PC-9 (cell line): ENCODE measurements at regions not wholly inside any gene's neighbourhood (a gene's known extent, or its start where the extent isn't known, plus 50 kb on each side); places are given as distances from the start of the nearest gene placed in this dataset.
A peak's percentile ranks its signal among the peaks of the same experiment; 100 is the strongest.
"Not testable (repeated sequence)": the region's sequence is repeated elsewhere in the genome, so short reads cannot be mapped to it uniquely, and the experiment has no call there.

Experiments used
- BruUV-seq: library from RNA; stranded (reverse); fragments of 400-500 nt; replicated peaks from 2 replicates; lab custom pipeline; 2021; lab: Mats Ljungman, UMichigan
- CTCF ChIA-PET: fragments of 300-600 bp; sonication (Branson Sonifier 250); formaldehyde crosslinking; loops from one replicate; lab custom pipeline; 2022; ENCODE audit warnings: antibody characterized with exemption; lab: Charles Lee
- POLR2A ChIA-PET: fragments of 300-600 bp; sonication (Branson Sonifier 250); formaldehyde crosslinking; loops from one replicate; lab custom pipeline; 2022; ENCODE audit warnings: antibody characterized with exemption; ENCODE audit not compliant: unreplicated experiment; lab: Charles Lee
- DNase-seq, 2 experiments: peaks; one replicate each; pipeline versions ENCODE4 v3.0.0 to v3.0.0-alpha.2; 2015 to 2022; ENCODE audit warnings: mixed read lengths in 1 of 2
- H2AFZ ChIP-seq: fragments of 200-600 bp; sonication (generic); 2 replicates; pipeline ENCODE4 v1.8.1; 2017; ENCODE audit warnings: antibody characterized with exemption
- H3F3A ChIP-seq: fragments of 200-600 bp; sonication (generic); 2 replicates; pipeline ENCODE4 v1.8.1; 2017; ENCODE audit warnings: antibody characterized with exemption, mild to moderate bottlenecking, low read depth; ENCODE audit not compliant: insufficient read depth
- H3K27ac ChIP-seq: fragments of 200-600 bp; sonication (generic); 2 replicates; pipeline ENCODE4 v1.6.1; 2016; ENCODE audit warnings: mixed run types
- H3K27me3 ChIP-seq: fragments of 200-600 bp; sonication (generic); 2 replicates; pipeline ENCODE4 v1.6.1; 2016; ENCODE audit warnings: low read depth, mixed run types; ENCODE audit not compliant: insufficient read depth
- H3K36me3 ChIP-seq: fragments of 200-600 bp; sonication (generic); 2 replicates; pipeline ENCODE4 v1.6.1; 2016; ENCODE audit warnings: low read depth, mixed run types
- H3K4me1 ChIP-seq: fragments of 200-600 bp; sonication (generic); replicated peaks from 2 replicates; pipeline ENCODE4 v1.6.1; 2016; ENCODE audit warnings: mixed run types; ENCODE audit not compliant: insufficient read depth
- H3K4me2 ChIP-seq: fragments of 200-600 bp; sonication (generic); 2 replicates; pipeline ENCODE4 v1.6.1; 2017; ENCODE audit warnings: mixed run types
- H3K4me3 ChIP-seq: fragments of 200-600 bp; sonication (generic); 2 replicates; pipeline ENCODE4 v1.6.1; 2016; ENCODE audit warnings: mixed run types
- H3K79me2 ChIP-seq: fragments of 200-600 bp; sonication (generic); 2 replicates; pipeline ENCODE4 v1.6.1; 2017; ENCODE audit warnings: low read depth, mixed run types
- H3K9me2 ChIP-seq: fragments of 200-600 bp; sonication (generic); 2 replicates; pipeline ENCODE4 v1.8.1; 2017; ENCODE audit warnings: mild to moderate bottlenecking; ENCODE audit not compliant: insufficient read depth
- H3K9me3 ChIP-seq: fragments of 200-600 bp; sonication (generic); 2 replicates; pipeline ENCODE4 v1.8.1; 2016; ENCODE audit warnings: low read depth; ENCODE audit not compliant: insufficient read depth
- H4K20me1 ChIP-seq: fragments of 200-600 bp; sonication (generic); 2 replicates; pipeline ENCODE4 v1.8.1; 2017; ENCODE audit not compliant: insufficient read depth
- EZH2 ChIP-seq: fragments of 200-600 bp; sonication (generic); IDR thresholded peaks from 2 replicates; pipeline ENCODE4 v1.8.0; 2017; ENCODE audit warnings: antibody characterized with exemption, low read depth
- intact Hi-C: fragments of 100-400 bp; cut with micrococcal nuclease; formaldehyde crosslinking; loops from one replicate; pipeline ENCODE4 v1.10.0; 2022; ENCODE audit not compliant: unreplicated experiment
- TF ChIP-seq, protein P1 (sequence below): fragments of 200-600 bp; sonication (generic); conservative IDR thresholded peaks from 2 replicates; pipeline ENCODE4 v1.6.1; 2017; ENCODE audit warnings: mixed run types, antibody characterized with exemption, mild to moderate bottlenecking, moderate library complexity

DNA sequence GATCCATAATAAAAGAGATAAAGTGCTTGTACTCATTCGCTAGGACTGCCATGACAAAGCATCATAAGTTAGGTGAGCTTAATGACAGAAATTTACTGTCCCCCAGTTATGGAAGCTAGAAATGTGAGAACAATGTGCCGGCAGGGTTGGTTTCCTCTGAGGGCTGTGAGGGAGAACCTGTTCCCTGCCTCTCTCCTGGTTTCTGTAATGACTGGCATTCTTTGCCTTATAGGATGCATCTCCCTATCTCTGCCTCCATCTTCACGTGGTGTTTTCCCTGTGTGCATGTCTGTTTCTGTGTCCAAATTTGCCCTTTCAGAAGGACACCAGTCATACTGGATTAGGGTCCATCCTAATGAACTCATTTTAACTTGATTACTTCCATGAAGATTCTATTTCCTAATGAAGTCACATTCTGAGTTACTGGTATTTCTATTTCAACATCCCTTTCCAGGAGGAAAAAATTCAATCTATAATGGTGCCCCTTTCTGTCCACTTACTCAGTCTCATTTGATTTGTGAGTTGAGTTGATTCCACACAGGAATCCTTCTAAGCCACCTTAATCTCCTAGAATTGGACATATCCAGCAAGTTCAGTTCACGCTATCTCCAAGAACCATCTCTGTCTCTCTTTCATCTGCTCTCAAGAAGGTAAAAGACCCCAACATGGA lies 71.2 kb upstream of the LIPC start:
- Histone ChIP-seq H3F3A (peaks cover 15% of the 10 kb centered on the region), H3K27ac (peak overlapping the region; percentile 64), H3K9me3 (no peaks in the 10 kb centered on the region), H3K9me2 (no peaks in the 10 kb centered on the region), H3K27me3 (no peaks in the 10 kb centered on the region), H3K4me2 (peak overlapping the region; percentile 45), H3K36me3 (no peaks in the 10 kb centered on the region), H3K79me2 (no peaks in the 10 kb centered on the region), H3K4me1 (peaks cover 31% of the 10 kb centered on the region), H2AFZ (no peak overlapping the region), H3K4me3 (no peak overlapping the region), H4K20me1 (no peaks in the 10 kb centered on the region)
- TF ChIP-seq EZH2, result no peak
- TF ChIP-seq, protein P1, sequence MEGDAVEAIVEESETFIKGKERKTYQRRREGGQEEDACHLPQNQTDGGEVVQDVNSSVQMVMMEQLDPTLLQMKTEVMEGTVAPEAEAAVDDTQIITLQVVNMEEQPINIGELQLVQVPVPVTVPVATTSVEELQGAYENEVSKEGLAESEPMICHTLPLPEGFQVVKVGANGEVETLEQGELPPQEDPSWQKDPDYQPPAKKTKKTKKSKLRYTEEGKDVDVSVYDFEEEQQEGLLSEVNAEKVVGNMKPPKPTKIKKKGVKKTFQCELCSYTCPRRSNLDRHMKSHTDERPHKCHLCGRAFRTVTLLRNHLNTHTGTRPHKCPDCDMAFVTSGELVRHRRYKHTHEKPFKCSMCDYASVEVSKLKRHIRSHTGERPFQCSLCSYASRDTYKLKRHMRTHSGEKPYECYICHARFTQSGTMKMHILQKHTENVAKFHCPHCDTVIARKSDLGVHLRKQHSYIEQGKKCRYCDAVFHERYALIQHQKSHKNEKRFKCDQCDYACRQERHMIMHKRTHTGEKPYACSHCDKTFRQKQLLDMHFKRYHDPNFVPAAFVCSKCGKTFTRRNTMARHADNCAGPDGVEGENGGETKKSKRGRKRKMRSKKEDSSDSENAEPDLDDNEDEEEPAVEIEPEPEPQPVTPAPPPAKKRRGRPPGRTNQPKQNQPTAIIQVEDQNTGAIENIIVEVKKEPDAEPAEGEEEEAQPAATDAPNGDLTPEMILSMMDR, result no peak
- intact Hi-C loops, result no loop called here
- DNase-seq, result no peak
- CTCF ChIA-PET, result no interaction called here
- POLR2A ChIA-PET, result no interaction called here
- no TSS peak for BruUV-seq

DNA sequence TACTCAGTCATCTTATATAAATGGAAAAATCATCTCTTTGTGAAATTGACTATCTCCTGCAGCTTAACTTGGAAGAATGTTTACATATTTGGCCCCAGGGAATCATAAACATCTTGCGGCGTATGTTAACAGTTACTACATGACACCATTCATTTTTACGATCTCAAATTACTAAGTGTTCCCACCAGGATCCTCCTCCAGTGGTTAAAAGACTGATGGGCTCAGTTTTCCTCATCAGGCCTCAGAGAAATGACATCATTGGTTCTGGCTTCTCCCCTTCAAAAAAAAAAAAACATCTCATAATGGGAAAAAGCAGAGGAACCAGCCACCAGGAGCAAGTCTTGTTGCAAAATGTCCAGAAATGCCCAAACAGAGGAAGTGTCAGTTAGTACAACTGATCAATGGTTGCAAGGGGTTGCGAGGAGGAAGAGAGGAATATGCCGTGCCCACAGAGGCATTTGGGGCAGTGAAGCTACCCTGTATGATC lies 70.5 kb upstream of the LIPC start:
- Histone ChIP-seq H3K9me2 (no peaks in the 10 kb centered on the region), H2AFZ (no peak overlapping the region), H4K20me1 (no peaks in the 10 kb centered on the region), H3K79me2 (no peaks in the 10 kb centered on the region), H3K36me3 (no peaks in the 10 kb centered on the region), H3F3A (peaks cover 15% of the 10 kb centered on the region), H3K4me3 (no peak overlapping the region), H3K27ac (peak overlapping the region; percentile 64), H3K4me1 (peaks cover 31% of the 10 kb centered on the region), H3K4me2 (peak overlapping the region; percentile 45), H3K9me3 (no peaks in the 10 kb centered on the region), H3K27me3 (no peaks in the 10 kb centered on the region)
- TF ChIP-seq, protein P1, result no peak
- no peak for TF ChIP-seq EZH2
- BruUV-seq, result no TSS peak
- intact Hi-C loops, result no loop called here
- peak in 1 of 2 experiments; percentile 87 for DNase-seq
- ChIA-PET CTCF (no interaction called here), POLR2A (no interaction called here)

DNA sequence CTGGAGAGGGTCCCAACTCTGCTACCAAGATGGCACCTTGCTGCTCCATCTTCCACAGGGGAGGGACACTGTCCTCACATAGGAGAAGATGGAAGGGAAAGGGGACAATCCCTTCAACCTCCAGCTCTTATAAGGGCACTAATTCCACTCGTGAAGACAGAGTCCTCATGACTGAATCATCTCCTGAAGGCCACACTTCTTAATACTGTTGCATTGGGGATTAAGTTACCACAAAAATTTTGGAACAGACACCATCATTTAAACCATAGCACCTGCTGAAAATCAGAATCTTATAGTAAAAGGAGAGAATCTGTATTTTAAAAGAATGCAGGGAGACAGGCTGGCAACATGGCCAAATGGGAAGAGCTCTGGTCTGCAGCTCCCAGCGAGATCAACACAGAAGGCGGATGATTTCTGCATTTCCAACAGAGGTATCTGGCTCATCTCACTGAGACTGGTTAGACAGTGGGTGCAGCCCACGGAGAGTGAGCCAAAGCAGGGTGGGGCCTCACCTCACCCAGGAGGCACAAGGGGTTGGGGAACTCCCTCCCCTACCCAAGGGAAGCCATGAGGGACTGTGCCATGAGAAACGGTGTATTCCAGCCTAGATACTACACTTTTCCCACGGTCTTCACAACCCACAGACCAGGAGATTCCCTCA lies 69.4 kb upstream of the LIPC start:
- TF ChIP-seq, protein P1, result no peak
- TF ChIP-seq EZH2, result no peak
- Histone ChIP-seq H3K4me2 (peak overlapping the region; percentile 45; the same call in 1 of the 2 replicates), H3K4me3 (no peak overlapping the region), H3K4me1 (peaks cover 31% of the 10 kb centered on the region), H3K9me3 (no peaks in the 10 kb centered on the region), H3K79me2 (no peaks in the 10 kb centered on the region), H3K27me3 (no peaks in the 10 kb centered on the region), H3K27ac (peak overlapping the region; percentile 64), H3K36me3 (no peaks in the 10 kb centered on the region), H2AFZ (no peak overlapping the region), H4K20me1 (no peaks in the 10 kb centered on the region), H3K9me2 (no peaks in the 10 kb centered on the region), H3F3A (peaks cover 15% of the 10 kb centered on the region)
- intact Hi-C loops, result no loop called here
- ChIA-PET CTCF (no interaction called here), POLR2A (no interaction called here)
- no TSS peak for BruUV-seq
- DNase-seq, result no peak

DNA sequence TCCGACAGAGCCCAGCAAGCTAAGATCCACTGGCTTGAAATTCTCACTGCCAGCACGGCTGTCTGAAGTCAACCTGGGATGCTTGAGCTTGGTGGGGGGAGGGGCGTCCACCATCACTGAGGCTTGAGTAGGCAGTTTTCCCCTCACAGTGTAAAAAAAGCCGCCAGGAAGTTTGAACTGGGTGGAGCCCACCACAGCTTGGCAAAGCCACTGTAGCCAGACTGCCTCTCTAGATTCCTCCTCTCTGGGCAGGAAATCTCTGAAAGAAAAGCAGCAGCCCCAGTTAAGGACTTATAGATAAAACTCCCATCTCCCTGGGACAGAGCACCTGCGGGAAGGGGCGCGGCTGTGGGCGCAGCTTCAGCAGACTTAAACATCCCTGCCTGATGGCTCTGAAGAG lies 68.7 kb upstream of the LIPC start:
- CTCF ChIA-PET, H4K20me1 ChIP-seq, H3K27ac ChIP-seq, H3K79me2 ChIP-seq, H3K27me3 ChIP-seq, BruUV-seq, H3K4me3 ChIP-seq, H3K36me3 ChIP-seq, intact Hi-C loops, H3K4me2 ChIP-seq, H2AFZ ChIP-seq, H3K9me2 ChIP-seq, DNase-seq, POLR2A ChIA-PET, H3K9me3 ChIP-seq: not testable (repeated sequence)
- H3K4me1 ChIP-seq, result peaks cover 31% of the 10 kb centered on the region
- peaks cover 15% of the 10 kb centered on the region for H3F3A ChIP-seq

DNA sequence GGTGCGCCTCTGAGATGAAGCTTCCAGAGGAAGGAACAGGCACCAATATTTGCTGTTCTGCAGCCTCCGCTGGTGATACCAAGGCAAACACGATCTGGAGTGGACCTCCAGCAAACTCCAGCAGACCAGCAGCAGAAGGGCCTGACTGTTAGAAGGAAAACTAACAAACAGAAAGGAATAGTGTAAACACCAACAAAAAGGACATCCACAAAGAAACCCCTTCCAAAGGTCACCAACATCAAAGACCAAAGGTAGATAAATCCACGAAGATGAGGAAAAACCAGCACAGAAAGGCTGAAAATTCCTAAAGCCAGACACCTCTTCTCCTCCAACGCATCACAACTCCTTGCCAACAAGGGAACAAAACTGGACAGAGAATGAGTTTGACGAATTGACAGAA lies 68.1 kb upstream of the LIPC start:
- H3K27me3 ChIP-seq, POLR2A ChIA-PET, H3K9me2 ChIP-seq, H3K4me2 ChIP-seq, H4K20me1 ChIP-seq, intact Hi-C loops, H2AFZ ChIP-seq, DNase-seq, BruUV-seq, CTCF ChIA-PET, H3K36me3 ChIP-seq, H3K4me3 ChIP-seq, H3K79me2 ChIP-seq, H3K9me3 ChIP-seq, H3K27ac ChIP-seq: not testable (repeated sequence)
- H3K4me1 ChIP-seq, result peaks cover 31% of the 10 kb centered on the region
- peaks cover 15% of the 10 kb centered on the region for H3F3A ChIP-seq
